GM18858 (cell line): ENCODE measurements at regions not wholly inside any gene's neighbourhood (a gene's known extent, or its start where the extent isn't known, plus 50 kb on each side); places are given as distances from the start of the nearest gene placed in this dataset.
"Not testable (repeated sequence)": the region's sequence is repeated elsewhere in the genome, so short reads cannot be mapped to it uniquely, and the experiment has no call there.

Experiments
- ATAC-seq: cut with Tn5 transposase; IDR thresholded peaks from one replicate; pipeline ENCODE4 v1.9.1; 2021; ENCODE audit not compliant: unreplicated experiment

- ATAC-seq: no peak
Observed at GRCh38 chr6:6474170-6474920, 114.2 kb upstream of the LY86 start.

GRCh38 chr6:6479785-6480184 lies 108.7 kb upstream of the LY86 start:
- no peak for ATAC-seq

GRCh38 chr6:6482256-6482655 lies 106.3 kb upstream of the LY86 start:
- ATAC-seq: no peak

GRCh38 chr6:6483168-6483567 lies 105.4 kb upstream of the LY86 start:
- no peak for ATAC-seq

GRCh38 chr6:6483733-6484132 lies 104.8 kb upstream of the LY86 start:
- no peak for ATAC-seq

- no peak for ATAC-seq
Observed at GRCh38 chr6:6484681-6485080, 103.8 kb upstream of the LY86 start.

- ATAC-seq: no peak
Observed at GRCh38 chr6:6486595-6486994, 101.9 kb upstream of the LY86 start.

- no peak for ATAC-seq
Observed at GRCh38 chr6:6491761-6492160, 96.8 kb upstream of the LY86 start.

GRCh38 chr6:6492675-6493074 lies 95.8 kb upstream of the LY86 start:
- ATAC-seq: no peak

- ATAC-seq: not testable (repeated sequence)
Observed at GRCh38 chr6:6494139-6494538, 94.4 kb upstream of the LY86 start.

GRCh38 chr6:6494677-6495076 lies 93.8 kb upstream of the LY86 start:
- no peak for ATAC-seq

GRCh38 chr6:6495851-6496250 lies 92.7 kb upstream of the LY86 start:
- ATAC-seq: no peak

- ATAC-seq: no peak
Observed at GRCh38 chr6:6497541-6497940, 91.0 kb upstream of the LY86 start.

- no peak for ATAC-seq
Observed at GRCh38 chr6:6497976-6498375, 90.5 kb upstream of the LY86 start.

GRCh38 chr6:6503191-6503590 lies 85.3 kb upstream of the LY86 start:
- ATAC-seq: no peak

- ATAC-seq: no peak
Observed at GRCh38 chr6:6505111-6505510, 83.4 kb upstream of the LY86 start.

GRCh38 chr6:6508643-6509042 lies 79.9 kb upstream of the LY86 start:
- ATAC-seq: no peak

- ATAC-seq: no peak
Observed at GRCh38 chr6:6509284-6509683, 79.2 kb upstream of the LY86 start.

- no peak for ATAC-seq
Observed at GRCh38 chr6:6512711-6513110, 75.8 kb upstream of the LY86 start.

GRCh38 chr6:6515691-6516607 lies 72.6 kb upstream of the LY86 start:
- ATAC-seq: no peak

GRCh38 chr6:6516666-6517458 lies 71.7 kb upstream of the LY86 start:
- ATAC-seq: no peak
